Uterus (tissue), 2 donors: ENCODE measurements at regions not wholly inside any gene's neighbourhood (a gene's known extent, or its start where the extent isn't known, plus 50 kb on each side); places are given as distances from the start of the nearest gene placed in this dataset.

Source experiments
- POLR2A ChIP-seq, 2 donors: fragments of 450-650 bp; IDR thresholded peaks; one replicate each; pipeline ENCODE4 v1.6.1; 2016; ENCODE audit warnings: antibody characterized with exemption in 2 of 2, mild to moderate bottlenecking in 1 of 2, moderate library complexity in 1 of 2
- TF ChIP-seq, protein P1 (sequence below), 4 experiments: fragments of 200-600 bp in 2 of 4; fragments of 450-650 bp in 2 of 4; sonication (generic) in 2 of 4; IDR thresholded peaks; one replicate each; pipeline ENCODE4 v1.5.1; 2016 to 2019; ENCODE audit warnings: antibody characterized with exemption in 4 of 4, mild to moderate bottlenecking in 2 of 4, moderate library complexity in 1 of 4

GRCh38 chr6:43899830-43900229 is 129.8 kb downstream of the VEGFA start:
- TF ChIP-seq, protein P1, sequence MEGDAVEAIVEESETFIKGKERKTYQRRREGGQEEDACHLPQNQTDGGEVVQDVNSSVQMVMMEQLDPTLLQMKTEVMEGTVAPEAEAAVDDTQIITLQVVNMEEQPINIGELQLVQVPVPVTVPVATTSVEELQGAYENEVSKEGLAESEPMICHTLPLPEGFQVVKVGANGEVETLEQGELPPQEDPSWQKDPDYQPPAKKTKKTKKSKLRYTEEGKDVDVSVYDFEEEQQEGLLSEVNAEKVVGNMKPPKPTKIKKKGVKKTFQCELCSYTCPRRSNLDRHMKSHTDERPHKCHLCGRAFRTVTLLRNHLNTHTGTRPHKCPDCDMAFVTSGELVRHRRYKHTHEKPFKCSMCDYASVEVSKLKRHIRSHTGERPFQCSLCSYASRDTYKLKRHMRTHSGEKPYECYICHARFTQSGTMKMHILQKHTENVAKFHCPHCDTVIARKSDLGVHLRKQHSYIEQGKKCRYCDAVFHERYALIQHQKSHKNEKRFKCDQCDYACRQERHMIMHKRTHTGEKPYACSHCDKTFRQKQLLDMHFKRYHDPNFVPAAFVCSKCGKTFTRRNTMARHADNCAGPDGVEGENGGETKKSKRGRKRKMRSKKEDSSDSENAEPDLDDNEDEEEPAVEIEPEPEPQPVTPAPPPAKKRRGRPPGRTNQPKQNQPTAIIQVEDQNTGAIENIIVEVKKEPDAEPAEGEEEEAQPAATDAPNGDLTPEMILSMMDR (IDR thresholded peaks at IDR 0.05), result no peak
- no peak for TF ChIP-seq POLR2A (IDR thresholded peaks at IDR 0.05)
